T-helper 2 cell treated with Interferon-gamma antibody and Interleukin-4, amounts not matched to agents 5 μg/mL and 100 μg/mL, for 36 hours (primary cell): ENCODE measurements at regions not wholly inside any gene's neighbourhood (a gene's known extent, or its start where the extent isn't known, plus 50 kb on each side); places are given as distances from the start of the nearest gene placed in this dataset.

ENCODE experiments used
- DNase-seq: peaks from one replicate; pipeline ENCODE4 v3.0.0; 2021; ENCODE audit warnings: low spot score
- H3K27ac Mint-ChIP-seq: one replicate; pipeline ENCODE4 v1.8.0; 2021; ENCODE audit warnings: mild to moderate bottlenecking, mixed read lengths
- H3K27me3 Mint-ChIP-seq: one replicate; pipeline ENCODE4 v1.8.0; 2021; ENCODE audit warnings: low read depth, mixed read lengths
- H3K36me3 Mint-ChIP-seq: one replicate; pipeline ENCODE4 v1.8.0; 2021; ENCODE audit warnings: low read depth, mixed read lengths
- H3K4me1 Mint-ChIP-seq: one replicate; pipeline ENCODE4 v1.8.0; 2021; ENCODE audit warnings: low read depth, mixed read lengths
- H3K4me3 Mint-ChIP-seq: one replicate; pipeline ENCODE4 v1.8.0; 2022; ENCODE audit warnings: mild to moderate bottlenecking, moderate library complexity, mixed read lengths
- H3K9me3 Mint-ChIP-seq: one replicate; pipeline ENCODE4 v1.8.0; 2021; ENCODE audit warnings: mixed read lengths

- H3K4me3 Mint-ChIP-seq, result peak overlapping the region; percentile 72
- peaks cover 19% of the 10 kb centered on the region for H3K4me1 Mint-ChIP-seq
- peaks cover 77% of the 10 kb centered on the region for H3K27me3 Mint-ChIP-seq
- no peaks in the 10 kb centered on the region for H3K9me3 Mint-ChIP-seq
- DNase-seq, result no peak
- H3K36me3 Mint-ChIP-seq, result no peaks in the 10 kb centered on the region
- no peak overlapping the region for H3K27ac Mint-ChIP-seq
Observed at GRCh38 chr4:182143086-182143821, 99.9 kb upstream of the TENM3 start.

GRCh38 chr4:182143822-182144625, 99.2 kb upstream of the TENM3 start:
- H3K36me3 Mint-ChIP-seq, result no peaks in the 10 kb centered on the region
- peaks cover 74% of the 10 kb centered on the region for H3K27me3 Mint-ChIP-seq
- no peak overlapping the region for H3K27ac Mint-ChIP-seq
- no peaks in the 10 kb centered on the region for H3K9me3 Mint-ChIP-seq
- peak overlapping the region; percentile 72 for H3K4me3 Mint-ChIP-seq
- peaks cover 18% of the 10 kb centered on the region for H3K4me1 Mint-ChIP-seq
- DNase-seq, result no peak

GRCh38 chr4:182144626-182145333, 98.4 kb upstream of the TENM3 start:
- H3K4me1 Mint-ChIP-seq, result peaks cover 13% of the 10 kb centered on the region
- peak overlapping the region; percentile 72 for H3K4me3 Mint-ChIP-seq
- H3K36me3 Mint-ChIP-seq, result no peaks in the 10 kb centered on the region
- H3K27ac Mint-ChIP-seq, result no peak overlapping the region
- peaks cover 69% of the 10 kb centered on the region for H3K27me3 Mint-ChIP-seq
- DNase-seq, result no peak
- H3K9me3 Mint-ChIP-seq, result no peaks in the 10 kb centered on the region

GRCh38 chr4:182145334-182145905, 97.8 kb upstream of the TENM3 start:
- DNase-seq, result no peak
- Mint-ChIP-seq H3K27ac (no peak overlapping the region), H3K9me3 (no peaks in the 10 kb centered on the region), H3K4me3 (peak overlapping the region; percentile 72), H3K36me3 (no peaks in the 10 kb centered on the region), H3K27me3 (peaks cover 67% of the 10 kb centered on the region), H3K4me1 (peaks cover 10% of the 10 kb centered on the region)

GRCh38 chr4:182147391-182147790, 95.8 kb upstream of the TENM3 start:
- no peaks in the 10 kb centered on the region for H3K9me3 Mint-ChIP-seq
- H3K4me3 Mint-ChIP-seq, result no peak overlapping the region
- DNase-seq, result no peak
- H3K4me1 Mint-ChIP-seq, result peaks cover 8% of the 10 kb centered on the region
- H3K36me3 Mint-ChIP-seq, result no peaks in the 10 kb centered on the region
- peaks cover 50% of the 10 kb centered on the region for H3K27me3 Mint-ChIP-seq
- no peak overlapping the region for H3K27ac Mint-ChIP-seq

GRCh38 chr4:182150645-182151044, 92.6 kb upstream of the TENM3 start:
- no peak for DNase-seq
- Mint-ChIP-seq H3K4me1 (no peaks in the 10 kb centered on the region), H3K27me3 (peaks cover 27% of the 10 kb centered on the region), H3K4me3 (no peak overlapping the region), H3K36me3 (no peaks in the 10 kb centered on the region), H3K27ac (no peak overlapping the region), H3K9me3 (no peaks in the 10 kb centered on the region)

GRCh38 chr4:182155806-182156205, 87.4 kb upstream of the TENM3 start:
- no peak overlapping the region for H3K4me3 Mint-ChIP-seq

GRCh38 chr4:182163180-182163579, 80.0 kb upstream of the TENM3 start:
- H3K27me3 Mint-ChIP-seq, result no peaks in the 10 kb centered on the region
- no peaks in the 10 kb centered on the region for H3K36me3 Mint-ChIP-seq
- no peaks in the 10 kb centered on the region for H3K4me1 Mint-ChIP-seq
- no peaks in the 10 kb centered on the region for H3K9me3 Mint-ChIP-seq
- H3K4me3 Mint-ChIP-seq, result no peak overlapping the region
- H3K27ac Mint-ChIP-seq, result no peak overlapping the region
- DNase-seq, result no peak

More at GRCh38 chr4:182155806-182156205, 87.4 kb upstream of the TENM3 start:
- Mint-ChIP-seq H3K9me3 (no peaks in the 10 kb centered on the region), H3K4me1 (no peaks in the 10 kb centered on the region), H3K27me3 (peaks cover 1% of the 10 kb centered on the region), H3K36me3 (no peaks in the 10 kb centered on the region), H3K27ac (no peak overlapping the region)
- no peak for DNase-seq

- Mint-ChIP-seq H3K4me1 (no peaks in the 10 kb centered on the region), H3K9me3 (no peaks in the 10 kb centered on the region), H3K36me3 (no peaks in the 10 kb centered on the region), H3K4me3 (no peak overlapping the region), H3K27ac (no peak overlapping the region), H3K27me3 (no peaks in the 10 kb centered on the region)
- no peak for DNase-seq
Observed at GRCh38 chr4:182169572-182169971, 73.6 kb upstream of the TENM3 start.

- Mint-ChIP-seq H3K36me3 (no peaks in the 10 kb centered on the region), H3K27me3 (no peaks in the 10 kb centered on the region), H3K4me3 (no peak overlapping the region), H3K9me3 (no peaks in the 10 kb centered on the region), H3K27ac (no peak overlapping the region), H3K4me1 (no peaks in the 10 kb centered on the region)
- DNase-seq, result no peak
Observed at GRCh38 chr4:182169987-182170386, 73.2 kb upstream of the TENM3 start.

GRCh38 chr4:182170417-182170935, 72.7 kb upstream of the TENM3 start:
- H3K4me1 Mint-ChIP-seq, result no peaks in the 10 kb centered on the region
- no peak overlapping the region for H3K27ac Mint-ChIP-seq
- no peaks in the 10 kb centered on the region for H3K36me3 Mint-ChIP-seq
- no peak for DNase-seq
- no peaks in the 10 kb centered on the region for H3K9me3 Mint-ChIP-seq
- H3K4me3 Mint-ChIP-seq, result no peak overlapping the region
- H3K27me3 Mint-ChIP-seq, result no peaks in the 10 kb centered on the region

- no peaks in the 10 kb centered on the region for H3K4me1 Mint-ChIP-seq
- no peaks in the 10 kb centered on the region for H3K27me3 Mint-ChIP-seq
- no peak for DNase-seq
- no peak overlapping the region for H3K4me3 Mint-ChIP-seq
- H3K9me3 Mint-ChIP-seq, result no peaks in the 10 kb centered on the region
- no peaks in the 10 kb centered on the region for H3K36me3 Mint-ChIP-seq
- H3K27ac Mint-ChIP-seq, result no peak overlapping the region
Observed at GRCh38 chr4:182174979-182175378, 68.2 kb upstream of the TENM3 start.

GRCh38 chr4:182175788-182176519, 67.2 kb upstream of the TENM3 start:
- Mint-ChIP-seq H3K36me3 (no peaks in the 10 kb centered on the region), H3K4me1 (no peaks in the 10 kb centered on the region), H3K27me3 (no peaks in the 10 kb centered on the region), H3K9me3 (no peaks in the 10 kb centered on the region), H3K4me3 (no peak overlapping the region), H3K27ac (no peak overlapping the region)
- no peak for DNase-seq
